ENCODE measurements at regions not wholly inside any gene's neighbourhood (a gene's known extent, or its start where the extent isn't known, plus 50 kb on each side); places are given as distances from the start of the nearest gene placed in this dataset.

DNA sequence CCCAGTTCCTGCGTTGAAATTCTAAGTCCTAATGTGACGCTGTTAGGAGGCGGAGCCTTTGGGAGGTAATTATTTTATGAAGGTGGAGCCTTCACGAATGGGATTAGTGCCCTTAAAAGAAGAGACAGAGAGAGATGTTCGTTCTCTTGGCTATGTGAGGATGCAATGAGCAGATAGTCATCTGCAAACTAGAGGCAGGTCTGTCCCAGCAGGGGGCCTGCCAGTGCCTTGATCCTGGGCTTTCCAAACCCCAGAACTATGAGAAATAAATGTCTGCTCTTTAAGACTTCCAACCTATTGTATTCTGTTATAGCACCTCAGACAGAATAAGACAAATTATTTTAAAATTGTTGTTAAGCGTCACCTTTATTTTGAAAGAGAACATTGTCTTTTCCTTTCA, 123.1 kb upstream of the KCNJ6 start:
- TF ChIP-seq, protein P1, sequence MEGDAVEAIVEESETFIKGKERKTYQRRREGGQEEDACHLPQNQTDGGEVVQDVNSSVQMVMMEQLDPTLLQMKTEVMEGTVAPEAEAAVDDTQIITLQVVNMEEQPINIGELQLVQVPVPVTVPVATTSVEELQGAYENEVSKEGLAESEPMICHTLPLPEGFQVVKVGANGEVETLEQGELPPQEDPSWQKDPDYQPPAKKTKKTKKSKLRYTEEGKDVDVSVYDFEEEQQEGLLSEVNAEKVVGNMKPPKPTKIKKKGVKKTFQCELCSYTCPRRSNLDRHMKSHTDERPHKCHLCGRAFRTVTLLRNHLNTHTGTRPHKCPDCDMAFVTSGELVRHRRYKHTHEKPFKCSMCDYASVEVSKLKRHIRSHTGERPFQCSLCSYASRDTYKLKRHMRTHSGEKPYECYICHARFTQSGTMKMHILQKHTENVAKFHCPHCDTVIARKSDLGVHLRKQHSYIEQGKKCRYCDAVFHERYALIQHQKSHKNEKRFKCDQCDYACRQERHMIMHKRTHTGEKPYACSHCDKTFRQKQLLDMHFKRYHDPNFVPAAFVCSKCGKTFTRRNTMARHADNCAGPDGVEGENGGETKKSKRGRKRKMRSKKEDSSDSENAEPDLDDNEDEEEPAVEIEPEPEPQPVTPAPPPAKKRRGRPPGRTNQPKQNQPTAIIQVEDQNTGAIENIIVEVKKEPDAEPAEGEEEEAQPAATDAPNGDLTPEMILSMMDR (IDR thresholded peaks at IDR 0.05) = no peak
- no peak for TF ChIP-seq ZFX (IDR thresholded peaks at IDR 0.05; ENCODE audit: borderline replicate concordance)

Measured in 22Rv1 (cell line).